NCI-H524 treated with DMSO at 0.1 percent for 48 hours (cell line): ENCODE measurements at regions not wholly inside any gene's neighbourhood (a gene's known extent, or its start where the extent isn't known, plus 50 kb on each side); places are given as distances from the start of the nearest gene placed in this dataset.

Source experiments
- DNase-seq: peaks from one replicate; lab custom pipeline; 2025; lab: John Stamatoyannopoulos, UW

DNA sequence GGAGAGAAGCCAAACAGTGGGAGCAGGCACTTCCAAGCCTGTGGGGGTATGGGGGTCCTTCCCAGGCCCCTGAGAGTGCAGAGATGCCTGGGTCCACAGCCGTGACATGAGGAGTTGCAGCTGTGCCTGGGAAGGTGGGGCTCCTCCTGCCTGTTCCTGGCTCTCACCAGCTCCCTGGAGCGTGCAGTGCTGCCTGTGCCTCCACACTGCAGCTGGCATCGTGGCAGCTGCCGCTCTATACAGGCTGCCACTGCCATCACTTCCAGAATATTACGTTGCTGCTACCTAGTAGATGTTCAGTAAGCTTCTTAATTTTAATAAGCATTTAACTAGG, 223.7 kb downstream of the KCNC2 start:
- DNase-seq = peak; percentile 22

DNA sequence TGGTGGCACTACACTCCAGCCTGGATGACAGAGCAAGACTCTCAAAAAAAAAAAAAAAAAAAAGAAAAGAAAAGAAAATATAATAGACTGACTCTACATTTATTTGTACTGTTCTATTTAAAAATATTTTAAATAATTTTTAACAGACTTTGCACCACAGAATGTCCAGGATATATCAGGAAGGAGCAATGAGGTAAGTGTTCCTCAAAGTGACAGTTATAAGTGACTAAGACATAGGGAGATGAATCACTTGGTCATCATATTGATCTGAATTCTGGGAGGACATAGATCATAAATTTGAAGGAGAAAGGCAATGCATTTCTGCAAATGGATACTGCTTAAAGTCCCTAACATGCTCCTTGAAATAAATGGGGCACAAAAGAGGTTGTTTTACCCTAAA, 221.5 kb downstream of the KCNC2 start:
- DNase-seq = no peak
